Pons (tissue), 1 donor: ENCODE measurements at regions not wholly inside any gene's neighbourhood (a gene's known extent, or its start where the extent isn't known, plus 50 kb on each side); places are given as distances from the start of the nearest gene placed in this dataset.
"Not testable (repeated sequence)": the region's sequence is repeated elsewhere in the genome, so short reads cannot be mapped to it uniquely, and the experiment has no call there.

ENCODE experiments used
- DNase-seq: peaks from one replicate; pipeline ENCODE4 v3.0.0-alpha.2; 2016; ENCODE audit warnings: low spot score

DNA sequence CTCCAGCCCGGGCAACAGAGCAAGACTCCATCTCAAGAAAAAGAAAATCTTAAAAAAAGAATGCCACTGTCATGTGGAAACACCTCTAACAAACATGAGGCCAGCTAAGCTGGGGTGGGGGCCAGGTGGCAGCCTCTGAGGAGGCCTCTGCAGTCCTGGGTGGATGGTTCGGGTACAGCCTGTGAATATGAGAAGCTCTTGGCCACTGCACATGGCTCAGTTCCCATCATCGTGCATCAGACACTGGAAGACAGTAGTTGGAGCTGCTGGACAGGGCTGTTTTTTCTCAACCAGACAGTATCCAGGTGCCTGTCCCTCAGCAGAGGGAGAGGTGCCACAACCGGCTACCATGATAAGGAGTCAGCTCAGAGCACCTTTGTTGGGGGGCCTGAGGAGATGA lies 67.9 kb upstream of the PLGLB2 start:
- not testable (repeated sequence) for DNase-seq

DNA sequence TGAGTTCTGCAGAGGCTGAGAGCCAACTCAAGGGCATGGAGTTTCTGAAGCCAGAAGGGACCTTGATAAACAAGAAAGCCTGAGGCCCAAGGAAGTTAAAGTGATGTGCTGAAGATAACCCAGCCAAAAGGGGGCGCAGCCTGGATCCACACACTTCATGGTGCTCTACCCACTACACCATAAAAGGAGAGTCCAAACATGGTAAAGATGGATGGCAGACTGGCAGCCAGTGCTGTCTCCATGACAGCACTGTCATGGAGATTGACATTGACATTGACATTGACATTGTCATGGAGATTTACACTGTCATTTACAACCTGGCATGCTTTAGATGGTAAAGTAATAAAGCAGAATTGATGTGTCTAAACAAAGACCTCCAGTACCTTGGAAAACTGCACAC lies 67.2 kb upstream of the PLGLB2 start:
- DNase-seq = not testable (repeated sequence)

DNA sequence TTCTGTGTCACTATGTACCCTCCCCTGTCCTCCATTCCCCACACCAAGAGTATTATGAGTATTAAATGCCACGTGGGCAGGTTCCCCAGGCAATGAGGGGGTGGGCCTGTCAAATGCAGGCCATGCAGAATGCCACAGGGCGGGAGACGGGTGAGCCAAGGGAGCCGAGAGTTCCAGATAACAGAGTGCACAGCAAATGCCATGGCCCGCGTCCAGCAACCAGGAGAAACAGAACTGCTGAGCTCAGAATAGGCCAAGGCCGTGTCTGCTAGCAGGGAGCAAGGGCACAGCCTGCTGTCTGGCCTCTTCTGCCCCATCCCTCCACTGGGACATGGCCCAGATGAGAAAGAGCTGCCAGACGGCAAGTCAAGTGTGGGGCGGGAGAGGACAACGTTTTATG lies 64.4 kb upstream of the PLGLB2 start:
- peak; percentile 18 for DNase-seq

DNA sequence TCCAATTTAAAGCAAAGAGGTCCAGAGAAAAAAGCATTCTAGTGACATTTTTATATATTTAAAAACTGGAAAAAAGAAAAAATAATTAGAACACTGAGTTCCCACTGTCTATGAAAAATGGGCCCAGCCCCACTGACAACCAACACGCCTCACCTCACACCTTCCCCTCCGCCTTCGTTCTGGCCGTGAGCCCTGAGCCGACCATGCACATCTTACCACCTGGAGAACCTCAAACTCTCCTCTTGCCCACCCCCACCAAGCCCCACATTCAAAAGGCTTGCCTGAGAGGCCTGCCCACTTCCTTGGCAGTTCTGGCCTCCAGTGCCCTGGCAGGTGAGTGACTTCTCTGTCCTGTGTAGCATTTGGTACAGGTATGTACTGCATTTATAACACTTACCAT lies 63.9 kb upstream of the PLGLB2 start:
- not testable (repeated sequence) for DNase-seq

DNA sequence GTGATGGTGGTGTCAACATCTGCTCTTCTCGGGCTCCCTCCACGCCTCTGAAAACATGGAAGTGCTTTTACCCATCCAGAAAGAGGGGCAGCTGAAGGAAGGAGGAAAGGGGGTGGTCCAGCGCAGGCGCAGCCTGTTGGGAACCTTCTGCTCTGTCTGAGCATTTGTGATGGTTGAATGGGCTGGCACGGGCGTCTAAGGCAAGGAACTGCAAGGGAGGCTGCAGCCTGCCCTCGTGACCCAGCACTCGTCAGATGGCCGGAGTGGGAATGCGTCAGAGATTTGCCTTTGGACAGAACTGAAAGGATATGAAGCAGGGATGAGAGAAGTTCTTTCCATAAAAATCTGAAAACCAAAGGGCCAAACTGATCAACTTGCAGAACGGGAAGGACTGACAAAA lies 62.3 kb upstream of the PLGLB2 start:
- DNase-seq = not testable (repeated sequence)

DNA sequence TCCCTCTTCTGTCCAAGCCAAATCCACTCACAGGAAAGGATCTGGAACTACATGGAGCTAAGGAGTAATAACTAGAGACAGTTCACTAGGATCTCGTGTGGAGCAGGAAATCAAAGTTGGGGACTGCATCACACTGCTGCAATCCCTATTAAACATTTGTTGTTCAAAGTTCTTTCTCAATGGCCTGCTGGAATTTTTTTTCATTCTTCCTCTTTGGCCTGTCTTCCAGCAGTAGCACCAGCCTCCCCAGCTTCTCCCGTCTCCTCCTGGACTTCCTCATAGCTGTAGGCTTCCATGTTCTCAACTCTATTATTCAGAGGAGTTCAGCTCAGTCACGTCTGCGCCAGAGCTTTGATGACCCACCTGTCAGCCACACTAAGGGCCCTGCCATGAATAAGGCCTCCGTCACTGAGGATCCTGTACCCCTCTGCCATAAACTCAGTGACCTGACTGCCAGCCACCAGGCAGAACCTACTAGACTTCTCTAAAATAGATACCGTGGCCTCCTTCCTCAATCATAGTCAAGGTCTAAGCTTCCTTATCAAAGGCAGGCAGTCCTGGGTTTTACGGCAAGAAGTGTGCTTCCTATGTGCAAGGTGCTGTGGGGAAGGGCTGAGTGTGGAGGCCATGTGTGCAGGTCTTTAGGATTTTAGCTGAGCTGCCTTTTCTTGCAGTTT lies 60.9 kb upstream of the PLGLB2 start:
- not testable (repeated sequence) for DNase-seq

DNA sequence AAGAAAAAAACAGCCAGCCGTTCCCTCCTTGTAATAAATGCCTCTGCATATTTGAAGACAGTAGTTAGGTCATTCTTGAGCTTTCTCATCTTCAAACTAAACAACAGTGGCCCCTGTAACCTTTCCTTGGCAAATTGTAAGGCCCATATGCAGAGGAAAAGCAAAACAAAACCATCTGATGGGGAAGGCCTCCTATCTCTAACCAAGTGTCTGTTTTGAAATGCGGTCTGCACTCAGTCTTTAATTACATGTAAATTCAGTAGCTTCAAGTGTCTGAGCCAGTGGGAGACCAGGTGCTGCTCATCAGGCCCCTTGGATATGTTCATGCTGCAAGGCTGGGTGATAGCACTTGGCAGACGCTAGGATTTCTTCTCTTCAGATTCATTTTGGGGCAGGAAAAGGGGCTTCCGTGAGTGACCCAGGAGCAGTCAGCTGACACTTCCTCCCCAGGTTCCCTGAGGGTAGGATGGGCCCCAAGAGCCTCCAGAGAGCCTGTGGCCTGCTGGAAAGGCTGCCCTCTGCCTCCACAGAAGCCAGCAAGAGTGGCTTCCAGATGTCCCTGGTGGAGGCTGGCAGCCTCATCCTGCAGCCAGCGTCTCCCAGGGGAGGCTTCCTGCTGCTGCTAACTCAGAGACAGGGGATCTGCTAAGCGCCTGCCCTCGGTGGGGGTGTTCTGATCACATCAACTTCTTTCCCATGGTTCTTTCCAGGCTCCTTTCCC lies 60.2 kb upstream of the PLGLB2 start:
- DNase-seq = not testable (repeated sequence)

DNA sequence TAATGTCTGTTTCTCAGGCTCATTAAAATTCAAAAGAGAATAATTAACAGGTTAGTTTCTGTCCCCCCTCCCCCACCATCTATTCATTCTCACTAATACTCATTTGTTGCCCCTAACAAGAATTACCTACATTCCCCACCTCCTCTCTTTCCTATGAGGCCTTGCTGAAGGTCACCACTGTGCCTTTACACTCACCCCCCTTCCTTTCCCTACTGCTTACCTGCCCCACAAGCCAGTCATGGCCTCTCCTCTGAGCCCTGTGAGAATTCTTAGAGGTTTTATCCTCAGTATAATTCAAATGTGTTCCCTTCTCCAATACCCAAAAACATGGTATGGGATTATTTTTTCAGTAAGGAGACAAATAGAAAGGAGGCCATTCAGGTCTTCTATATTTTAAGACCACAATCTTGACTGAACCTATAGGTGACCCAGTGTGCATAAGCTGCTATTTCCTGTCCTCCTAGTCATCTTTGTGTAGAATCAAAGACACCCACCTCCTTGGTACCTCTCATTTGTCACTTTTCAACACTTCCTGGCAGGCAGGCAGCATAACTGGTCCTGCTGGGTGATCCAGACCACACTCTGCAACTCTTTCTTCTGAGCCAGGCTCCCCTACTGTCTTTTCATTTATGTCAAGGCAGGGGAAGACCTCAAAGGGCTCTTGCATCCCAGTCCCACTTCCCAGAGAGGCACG lies 55.8 kb upstream of the PLGLB2 start:
- not testable (repeated sequence) for DNase-seq

DNA sequence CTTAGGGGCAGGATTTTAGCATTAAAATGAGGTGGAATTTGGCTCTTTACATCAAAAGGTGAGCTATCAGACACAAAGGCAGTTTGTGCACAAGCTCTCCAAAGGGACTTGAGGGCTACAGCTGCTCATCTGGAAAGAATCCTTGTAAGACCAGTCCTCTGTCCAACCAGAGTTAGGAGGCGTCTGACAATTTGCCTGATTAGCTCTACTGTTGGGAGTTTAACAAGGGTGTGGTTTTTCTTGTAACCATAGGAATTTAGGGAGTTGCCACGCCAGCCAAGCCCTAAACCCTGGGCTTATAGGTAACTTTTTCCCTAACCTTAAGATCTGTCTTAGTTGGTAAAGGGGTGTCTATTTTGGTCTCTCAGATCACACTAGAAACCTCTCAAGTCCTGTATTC lies 55.0 kb upstream of the PLGLB2 start:
- DNase-seq = not testable (repeated sequence)

DNA sequence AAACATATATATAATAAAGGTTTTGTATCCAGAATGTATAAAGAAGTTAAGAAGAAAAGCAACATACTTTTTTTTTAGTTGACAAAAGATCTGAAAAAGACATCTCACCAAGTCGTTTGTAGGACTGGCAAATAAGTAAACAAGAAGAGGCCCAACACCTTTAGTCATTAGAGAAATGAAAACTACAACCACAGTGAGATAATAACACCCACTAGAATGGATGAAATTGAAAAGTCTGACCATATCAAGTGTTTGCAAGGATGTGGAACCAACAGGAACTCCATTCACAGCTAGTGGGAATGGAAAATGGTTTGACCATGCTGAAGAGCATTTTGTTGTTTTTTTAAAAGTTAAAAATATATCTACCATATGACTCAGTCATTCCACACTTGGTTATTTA lies 54.0 kb upstream of the PLGLB2 start:
- DNase-seq = not testable (repeated sequence)

DNA sequence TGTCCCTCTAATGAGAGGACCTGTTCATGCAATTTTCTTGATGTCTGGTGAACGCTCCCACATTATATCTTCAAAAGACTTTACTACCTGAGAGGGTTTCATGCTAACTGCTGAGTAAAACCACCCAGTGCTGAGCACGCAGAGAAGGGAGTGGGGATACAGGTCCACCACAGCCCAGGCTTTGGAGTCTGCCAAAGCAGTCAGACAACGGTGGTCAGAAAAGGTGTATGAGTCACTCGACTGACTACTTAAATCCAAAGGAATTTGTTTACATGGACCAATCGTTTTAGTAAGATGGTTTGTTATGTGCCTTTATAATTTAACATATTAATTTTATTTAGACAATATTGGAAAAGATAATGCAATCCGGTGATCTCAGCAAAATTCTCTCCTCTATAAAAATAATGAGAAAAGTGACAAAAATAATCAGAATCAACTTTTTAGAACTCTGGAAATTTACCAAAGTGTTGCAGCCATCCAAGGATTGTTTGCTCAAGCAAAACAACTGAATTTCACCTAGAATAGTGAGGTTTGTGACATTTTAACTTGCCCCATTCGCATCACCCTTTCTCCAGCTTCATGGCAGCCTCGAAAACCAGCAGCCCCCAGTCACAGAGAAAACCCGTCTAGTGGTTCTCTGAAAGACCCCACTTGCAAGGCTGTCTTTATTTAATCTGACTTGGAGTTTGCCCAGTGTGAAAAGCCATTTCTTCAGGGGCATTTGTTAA lies 52.1 kb upstream of the PLGLB2 start:
- not testable (repeated sequence) for DNase-seq
